ENCODE measurements at regions not wholly inside any gene's neighbourhood (a gene's known extent, or its start where the extent isn't known, plus 50 kb on each side); places are given as distances from the start of the nearest gene placed in this dataset.

DNA sequence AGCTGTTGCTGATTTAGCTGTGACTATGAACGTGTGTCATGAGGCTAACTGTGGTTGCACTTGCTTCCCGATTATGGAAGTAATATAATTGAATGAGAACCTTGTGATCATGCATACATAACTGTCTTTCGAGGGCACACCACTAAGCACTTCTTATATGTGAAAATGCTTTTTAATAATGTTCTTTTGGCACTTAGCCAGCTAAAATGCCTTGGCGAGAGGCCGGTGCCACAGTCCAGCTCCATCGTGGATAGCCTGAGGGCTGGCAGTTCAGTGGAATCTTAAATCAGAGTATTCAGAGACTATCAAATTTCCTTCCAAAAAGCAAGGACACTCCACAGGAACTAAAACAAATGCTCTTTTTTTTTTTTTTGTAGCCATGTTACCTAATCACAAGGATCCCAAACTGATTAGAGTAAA, 161.6 kb upstream of the FRMD4B start:
- Histone ChIP-seq H3K27ac (ENCODE audit: low read depth, low read length) (no peak overlapping the region), H3K9me3 (ENCODE audit: control insufficient read depth, insufficient read depth, low read length) (no peaks in the 10 kb centered on the region), H3K27me3 (ENCODE audit: control insufficient read depth, insufficient read depth, low read length) (no peaks in the 10 kb centered on the region), H3K4me3 (ENCODE audit: low read depth, low read length) (no peak overlapping the region)
- POLR2A ChIA-PET, result no interaction called here
- no peak for DNase-seq (ENCODE audit: low read depth, low spot score)
- CTCF ChIA-PET, result no interaction called here
- TF ChIP-seq, protein P1, sequence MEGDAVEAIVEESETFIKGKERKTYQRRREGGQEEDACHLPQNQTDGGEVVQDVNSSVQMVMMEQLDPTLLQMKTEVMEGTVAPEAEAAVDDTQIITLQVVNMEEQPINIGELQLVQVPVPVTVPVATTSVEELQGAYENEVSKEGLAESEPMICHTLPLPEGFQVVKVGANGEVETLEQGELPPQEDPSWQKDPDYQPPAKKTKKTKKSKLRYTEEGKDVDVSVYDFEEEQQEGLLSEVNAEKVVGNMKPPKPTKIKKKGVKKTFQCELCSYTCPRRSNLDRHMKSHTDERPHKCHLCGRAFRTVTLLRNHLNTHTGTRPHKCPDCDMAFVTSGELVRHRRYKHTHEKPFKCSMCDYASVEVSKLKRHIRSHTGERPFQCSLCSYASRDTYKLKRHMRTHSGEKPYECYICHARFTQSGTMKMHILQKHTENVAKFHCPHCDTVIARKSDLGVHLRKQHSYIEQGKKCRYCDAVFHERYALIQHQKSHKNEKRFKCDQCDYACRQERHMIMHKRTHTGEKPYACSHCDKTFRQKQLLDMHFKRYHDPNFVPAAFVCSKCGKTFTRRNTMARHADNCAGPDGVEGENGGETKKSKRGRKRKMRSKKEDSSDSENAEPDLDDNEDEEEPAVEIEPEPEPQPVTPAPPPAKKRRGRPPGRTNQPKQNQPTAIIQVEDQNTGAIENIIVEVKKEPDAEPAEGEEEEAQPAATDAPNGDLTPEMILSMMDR (IDR thresholded peaks at IDR 0.05; ENCODE audit: low read depth, low read length), result no peak

DNA sequence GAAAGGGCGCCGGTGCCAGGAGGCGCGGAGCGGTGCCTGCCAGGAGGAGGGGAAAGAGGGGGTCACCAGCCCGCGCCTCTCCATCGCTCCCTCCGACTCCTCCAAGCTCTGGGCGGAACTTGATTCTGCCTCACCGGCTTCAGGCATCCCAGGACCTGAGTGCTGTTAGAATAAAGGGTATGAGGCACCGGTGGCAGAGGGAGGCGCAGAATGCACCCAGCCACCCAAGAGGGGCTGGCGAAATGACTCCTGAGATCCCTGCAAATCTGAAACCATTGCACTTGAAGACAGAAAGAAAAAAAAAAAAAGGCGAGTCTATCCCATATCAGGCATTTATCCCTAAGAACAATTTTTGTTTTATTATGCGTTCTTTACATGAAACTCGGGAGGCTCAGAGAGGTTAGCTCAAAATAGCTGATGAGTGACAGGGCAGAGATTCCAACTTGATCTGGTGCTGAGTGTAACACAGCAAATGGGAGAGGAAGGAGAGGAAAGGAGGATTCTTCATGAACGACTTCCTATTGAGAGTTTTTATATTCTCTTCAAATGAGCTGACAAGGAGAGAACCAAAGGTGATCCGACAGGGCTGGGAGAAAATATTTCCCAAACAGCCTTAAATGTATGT, 157.0 kb upstream of the FRMD4B start:
- CTCF ChIA-PET, result no interaction called here

DNA sequence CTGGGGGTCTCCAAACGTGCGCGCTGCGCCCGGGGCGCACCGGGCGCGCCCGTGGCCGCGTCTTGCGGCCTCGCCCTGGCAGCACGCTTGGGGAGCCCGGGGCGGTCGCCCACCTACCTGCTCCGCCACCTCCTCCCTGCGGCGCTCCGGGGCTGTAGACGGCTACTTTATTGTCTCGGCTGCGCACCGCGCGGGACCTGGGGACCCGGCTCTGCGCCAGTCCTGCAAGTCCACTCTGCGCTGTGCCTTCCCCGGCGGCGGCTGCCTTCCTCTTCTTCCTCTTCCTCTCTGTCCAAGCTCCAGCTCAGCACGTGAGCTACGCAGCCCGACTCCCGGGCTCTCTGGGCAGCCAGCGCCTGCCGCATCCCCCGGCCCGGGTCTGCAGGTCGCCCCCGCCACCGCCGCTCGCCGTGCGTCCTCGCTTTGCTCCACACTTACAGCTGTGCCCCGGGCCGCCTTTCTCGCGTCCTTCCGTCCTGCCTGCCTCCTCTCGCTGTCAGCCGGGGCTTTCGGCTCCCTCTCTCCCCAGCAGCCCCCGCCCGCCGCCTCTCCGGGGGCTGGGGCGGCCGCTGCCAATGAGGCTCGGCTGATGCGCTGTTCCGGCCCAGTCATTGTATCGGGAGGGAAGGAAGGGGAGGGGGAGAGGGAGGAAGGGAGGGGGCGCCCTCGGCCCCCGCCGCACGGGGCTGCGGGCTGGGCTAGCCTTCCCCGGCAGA, 156.4 kb upstream of the FRMD4B start:
- Histone ChIP-seq H3K27ac (ENCODE audit: low read depth, low read length) (no peak overlapping the region), H3K27me3 (ENCODE audit: control insufficient read depth, insufficient read depth, low read length) (peaks cover 8% of the 10 kb centered on the region), H3K4me3 (ENCODE audit: low read depth, low read length) (no peak overlapping the region), H3K9me3 (ENCODE audit: control insufficient read depth, insufficient read depth, low read length) (no peaks in the 10 kb centered on the region)
- POLR2A ChIA-PET, result no interaction called here
- no peak for DNase-seq (ENCODE audit: low read depth, low spot score)
- TF ChIP-seq, protein P1 (IDR thresholded peaks at IDR 0.05; ENCODE audit: low read depth, low read length), result no peak
- CTCF ChIA-PET, result interaction anchor here (0.5 kb wide), 1 partner anchor 120 kb away, joined by 4 read pairs; no protein-coding TSS in a partner anchor

More for the DNA sequence above, 157.0 kb upstream of the FRMD4B start:
- no peaks in the 10 kb centered on the region for H3K9me3 ChIP-seq (ENCODE audit: control insufficient read depth, insufficient read depth, low read length)
- no peak overlapping the region for H3K4me3 ChIP-seq (ENCODE audit: low read depth, low read length)
- peaks cover 8% of the 10 kb centered on the region for H3K27me3 ChIP-seq (ENCODE audit: control insufficient read depth, insufficient read depth, low read length)
- H3K27ac ChIP-seq (ENCODE audit: low read depth, low read length), result no peak overlapping the region
- TF ChIP-seq, protein P1 (IDR thresholded peaks at IDR 0.05; ENCODE audit: low read depth, low read length), result no peak
- POLR2A ChIA-PET, result no interaction called here
- DNase-seq (ENCODE audit: low read depth, low spot score), result no peak

DNA sequence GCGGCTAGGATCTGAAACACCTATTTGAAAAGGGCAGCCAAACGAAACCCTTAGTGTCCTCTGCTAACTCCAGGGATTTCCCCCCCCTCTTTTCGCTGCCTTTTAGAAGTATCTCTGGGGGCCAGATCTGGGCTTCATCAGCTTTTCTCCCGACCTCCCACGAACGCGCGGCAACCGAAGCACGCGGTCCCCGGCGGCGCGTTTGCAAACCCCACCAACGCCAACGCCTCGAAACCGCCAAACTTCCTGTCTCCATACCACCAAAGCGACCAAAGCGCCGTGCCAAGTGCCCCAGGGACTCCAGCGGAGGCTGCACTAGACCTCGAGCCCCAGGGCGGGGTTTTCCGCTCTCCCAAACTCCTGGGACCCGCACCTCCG, 155.8 kb upstream of the FRMD4B start:
- Histone ChIP-seq H3K4me3 (ENCODE audit: low read depth, low read length) (no peak overlapping the region), H3K27ac (ENCODE audit: low read depth, low read length) (no peak overlapping the region), H3K9me3 (ENCODE audit: control insufficient read depth, insufficient read depth, low read length) (no peaks in the 10 kb centered on the region), H3K27me3 (ENCODE audit: control insufficient read depth, insufficient read depth, low read length) (peaks cover 8% of the 10 kb centered on the region)
- POLR2A ChIA-PET, result no interaction called here
- TF ChIP-seq, protein P1 (IDR thresholded peaks at IDR 0.05; ENCODE audit: low read depth, low read length), result no peak
- CTCF ChIA-PET, result interaction anchor here (0.5 kb wide), 1 partner anchor 119 kb away, joined by 4 read pairs; no protein-coding TSS in a partner anchor
- DNase-seq (ENCODE audit: low read depth, low spot score), result no peak

Data from AG04450 (cell line).